CD4-positive, alpha-beta T cell treated with Interleukin-15 for 1 hour (primary cell): ENCODE measurements at regions not wholly inside any gene's neighbourhood (a gene's known extent, or its start where the extent isn't known, plus 50 kb on each side); places are given as distances from the start of the nearest gene placed in this dataset.

Experiments
- DNase-seq: peaks from one replicate; pipeline ENCODE4 v3.0.0-alpha.2; 2020

DNA sequence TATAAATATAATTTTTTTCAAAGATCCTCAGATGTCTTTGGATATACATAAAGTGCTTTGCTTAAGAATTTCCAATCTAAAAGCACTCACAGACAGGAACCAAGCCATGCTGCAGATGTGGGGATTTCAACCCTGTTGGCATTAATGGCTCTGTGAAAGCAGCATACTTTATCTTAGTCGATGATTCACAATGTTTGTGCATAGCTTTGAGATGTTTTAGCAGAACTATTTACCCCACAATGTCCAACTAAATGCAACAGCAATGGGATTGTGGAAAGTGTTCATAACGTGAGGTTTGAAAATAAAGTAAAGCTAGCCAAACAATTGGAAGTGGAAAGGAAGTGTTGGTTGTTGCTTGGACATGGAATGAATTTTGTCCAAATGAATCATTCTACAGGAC lies 371.4 kb downstream of the SOX2 start:
- no peak for DNase-seq

DNA sequence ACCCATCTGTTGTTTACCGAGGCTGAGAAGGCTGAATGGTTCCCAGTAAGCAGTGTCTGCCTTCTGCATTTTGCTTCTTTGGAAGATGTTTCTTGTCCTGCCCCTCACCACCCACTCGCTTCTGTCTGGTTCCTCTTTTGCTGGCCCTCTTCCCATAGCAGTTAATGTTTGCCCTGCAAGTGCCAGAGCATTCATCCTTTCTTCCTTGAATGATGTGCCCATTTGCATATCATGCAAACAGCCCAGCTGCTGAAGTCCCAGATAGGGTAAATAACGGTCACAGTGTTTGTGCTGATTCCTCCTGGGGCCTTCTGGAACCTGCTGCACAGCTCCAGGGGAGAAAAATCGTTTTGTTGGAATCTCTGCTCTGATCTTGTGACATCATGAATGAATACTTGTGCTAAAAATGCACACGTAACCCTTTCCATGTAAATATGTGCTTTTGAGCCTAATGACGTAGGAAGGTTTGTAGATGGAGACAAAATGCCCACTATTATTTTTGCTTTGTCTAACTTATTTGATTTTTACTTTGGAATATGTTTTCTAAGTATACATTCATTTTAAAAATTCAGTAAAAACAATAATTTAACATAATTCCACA lies 381.0 kb downstream of the SOX2 start:
- DNase-seq, result no peak

DNA sequence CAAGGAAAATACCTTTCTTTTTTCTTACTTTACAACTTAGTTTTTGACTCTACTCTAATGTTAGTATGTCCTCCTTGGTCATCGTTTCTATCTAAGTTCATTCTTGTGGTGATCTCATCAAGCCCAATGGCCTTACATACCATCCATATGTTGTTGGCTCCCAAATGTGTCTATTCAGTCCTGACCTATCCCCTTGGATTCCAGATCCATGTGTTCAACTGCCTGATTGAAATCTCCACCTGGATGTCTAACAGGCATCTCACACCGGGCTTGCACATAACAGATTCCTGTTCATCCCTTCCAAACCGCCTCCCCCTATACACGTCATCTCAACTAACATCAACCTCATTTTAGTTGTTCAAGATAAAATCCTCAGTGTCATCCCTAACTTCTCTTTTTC lies 382.6 kb downstream of the SOX2 start:
- DNase-seq, result no peak

DNA sequence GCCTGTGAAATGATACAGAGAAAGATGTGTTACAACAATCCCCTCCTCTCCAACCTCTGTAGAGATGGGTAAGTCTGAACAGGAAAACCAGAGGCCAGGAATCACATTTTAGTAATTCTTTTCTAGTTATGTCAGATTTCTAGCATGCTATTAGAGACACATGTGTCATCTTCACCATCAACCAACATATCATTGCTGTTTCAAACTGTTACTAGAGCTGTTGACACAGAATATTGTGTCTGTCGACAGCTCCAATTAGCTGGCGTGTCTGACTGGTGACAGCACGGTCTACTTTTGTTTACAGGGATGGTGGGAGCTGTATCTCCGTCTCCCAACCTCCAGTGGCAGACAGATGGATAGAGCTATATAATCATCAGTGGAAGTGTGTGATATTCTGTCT lies 393.2 kb downstream of the SOX2 start:
- no peak for DNase-seq

DNA sequence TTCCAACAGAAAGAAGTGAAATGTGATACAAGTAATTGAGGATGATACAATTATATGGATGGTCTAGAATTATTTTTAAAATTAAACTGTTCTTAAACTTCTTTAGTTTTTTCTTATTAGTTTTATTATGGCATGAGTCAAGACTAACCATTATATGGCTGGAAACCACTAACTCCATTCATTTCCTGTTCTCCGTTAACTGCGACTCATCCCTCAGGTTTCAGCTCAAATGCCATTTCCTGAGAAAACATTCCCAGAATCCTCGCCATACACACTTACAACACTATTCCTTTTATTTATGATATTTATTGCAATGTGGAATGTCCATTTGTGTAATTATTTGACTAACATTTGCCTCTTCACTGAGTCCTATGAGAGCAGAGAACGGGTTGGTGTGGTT lies 394.1 kb downstream of the SOX2 start:
- no peak for DNase-seq

DNA sequence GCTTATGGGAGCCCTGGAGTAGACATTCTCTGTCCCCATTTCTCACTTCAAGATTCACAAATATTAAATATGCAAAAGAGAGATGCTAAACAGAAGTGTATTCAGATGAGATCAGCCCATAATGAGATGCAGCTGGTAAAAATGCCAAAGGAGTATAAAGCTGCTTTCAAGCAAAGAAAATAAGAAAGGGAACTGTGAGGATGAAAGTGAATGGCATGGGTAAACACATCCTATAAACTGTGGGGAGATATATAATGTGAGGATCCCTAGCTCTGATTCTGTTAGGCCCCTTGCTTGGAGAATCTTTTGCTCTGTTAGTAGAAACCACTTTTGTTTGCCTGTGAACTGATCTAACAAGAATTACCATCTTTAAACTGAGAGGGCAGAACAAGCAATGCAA lies 396.6 kb downstream of the SOX2 start:
- DNase-seq, result no peak

DNA sequence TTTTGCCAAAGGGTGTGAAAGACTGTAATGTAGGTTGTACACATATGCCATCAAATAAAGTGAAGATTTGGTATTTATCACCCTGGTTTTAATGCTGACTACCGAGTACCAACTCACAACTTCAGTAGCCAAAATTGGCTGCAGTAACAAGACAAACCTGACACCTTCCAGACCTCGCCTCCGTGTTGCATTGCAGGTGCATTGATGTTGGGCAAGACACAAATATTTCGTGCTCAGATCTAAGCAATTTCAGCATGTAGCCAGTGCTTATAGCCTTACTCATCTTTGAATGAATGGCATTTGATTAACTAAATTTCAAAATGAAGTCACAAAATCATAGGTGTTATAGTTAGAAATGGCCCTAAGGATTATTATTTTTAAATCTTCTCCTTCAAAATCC lies 400.2 kb downstream of the SOX2 start:
- no peak for DNase-seq

DNA sequence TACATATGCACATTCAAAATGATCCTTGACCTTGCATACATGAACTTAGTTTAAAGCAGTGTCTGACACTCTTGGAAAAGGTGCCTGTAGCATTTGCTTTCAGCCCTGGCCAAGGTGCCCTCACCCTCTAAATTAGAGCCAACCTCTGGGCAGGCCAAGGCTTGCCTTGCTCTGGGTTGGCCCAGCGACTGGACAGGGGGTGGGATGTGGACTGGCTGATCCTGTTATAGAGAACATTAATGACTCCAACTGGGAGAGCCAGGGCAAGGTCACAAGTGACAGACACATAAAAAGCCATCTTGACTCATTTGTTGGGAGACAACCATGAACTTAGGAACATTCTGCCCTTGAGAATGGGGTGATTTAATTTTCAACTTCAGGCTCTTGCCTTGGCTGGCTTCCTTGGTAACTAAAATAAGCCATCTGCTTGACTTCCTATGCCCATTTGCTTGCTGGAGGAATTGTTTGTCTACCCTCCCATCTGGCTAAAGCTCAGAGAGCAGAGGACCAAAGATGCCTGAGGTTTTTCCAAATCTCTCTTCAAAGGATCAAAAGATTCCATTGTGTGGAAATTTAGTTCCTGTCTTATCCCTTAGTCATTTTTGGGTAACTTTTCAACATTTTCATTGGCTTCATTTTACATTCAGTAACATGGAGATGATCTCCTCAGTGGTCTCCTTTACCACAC lies 403.7 kb downstream of the SOX2 start:
- no peak for DNase-seq

DNA sequence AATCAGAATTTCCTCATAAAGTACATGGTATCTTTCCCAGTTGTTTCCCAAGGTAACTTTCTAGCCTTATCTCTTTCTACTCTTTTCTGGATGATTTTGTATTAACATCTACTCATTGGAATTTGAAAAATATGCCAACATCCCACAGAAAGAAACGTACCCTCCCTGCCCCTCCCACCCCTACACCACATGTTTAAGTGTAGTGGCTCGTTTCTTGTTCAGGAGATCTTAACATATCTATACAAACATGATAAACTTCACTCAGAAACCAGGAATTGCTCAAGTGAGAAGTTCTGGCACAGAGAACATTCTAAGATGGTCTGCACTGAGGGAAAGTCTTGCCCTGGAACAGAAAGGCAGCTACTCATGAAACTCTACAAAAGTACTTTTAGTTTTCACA lies 404.7 kb downstream of the SOX2 start:
- DNase-seq, result no peak

DNA sequence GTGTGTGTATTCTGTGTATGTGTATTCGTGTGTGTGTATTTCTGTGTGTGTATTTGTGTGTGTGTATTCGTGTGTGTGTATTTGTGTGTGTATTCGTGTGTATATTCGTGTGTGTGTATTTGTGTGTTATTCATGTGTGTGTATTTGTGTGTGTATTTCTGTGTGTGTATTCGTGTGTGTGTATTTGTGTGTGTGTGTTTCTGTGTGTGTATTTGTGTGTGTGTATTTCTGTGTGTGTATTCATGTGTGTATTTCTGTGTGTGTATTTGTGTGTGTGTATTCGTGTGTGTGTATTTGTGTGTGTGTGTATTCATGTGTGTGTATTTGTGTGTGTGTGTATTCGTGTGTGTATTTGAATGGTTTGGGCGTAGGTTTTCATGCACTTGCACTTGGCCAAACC lies 405.4 kb downstream of the SOX2 start:
- no peak for DNase-seq

DNA sequence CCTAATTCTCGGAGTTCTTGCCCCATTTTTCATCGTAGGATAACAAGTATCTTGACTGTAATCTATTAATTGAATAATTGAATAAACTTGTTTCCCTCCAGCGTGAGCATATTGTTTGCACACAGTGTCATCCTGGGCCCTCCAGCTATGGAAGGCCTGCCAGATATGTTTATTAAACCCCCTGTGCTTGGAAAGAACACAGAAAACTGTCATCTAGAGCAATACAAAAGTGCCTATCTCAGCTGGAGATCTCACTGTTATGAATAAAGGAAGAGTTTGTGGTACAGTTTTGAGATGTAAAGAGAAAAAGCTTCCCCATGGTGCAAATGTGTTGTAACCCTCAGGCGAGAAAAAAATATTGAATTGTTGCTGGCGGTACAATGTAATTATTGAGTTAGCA lies 405.9 kb downstream of the SOX2 start:
- DNase-seq, result no peak

DNA sequence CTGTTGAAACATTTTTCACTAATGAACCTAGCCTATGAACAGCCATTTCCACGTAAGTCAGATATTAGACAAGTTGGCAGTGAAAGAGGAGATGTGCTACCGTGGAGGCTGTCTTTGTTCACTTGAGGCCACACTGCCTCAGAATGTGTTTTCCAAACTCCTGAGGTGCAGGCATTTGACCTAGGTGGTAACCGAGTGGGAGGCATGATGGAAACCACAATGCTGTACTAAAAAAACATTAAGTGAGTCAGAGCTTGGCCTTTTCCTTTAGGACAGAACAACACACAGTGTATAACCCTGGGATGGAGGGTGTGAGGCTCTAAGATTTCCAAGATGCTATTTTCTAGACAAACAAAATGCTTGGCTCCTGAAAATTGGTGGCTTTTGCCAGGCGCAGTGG lies 406.3 kb downstream of the SOX2 start:
- no peak for DNase-seq

DNA sequence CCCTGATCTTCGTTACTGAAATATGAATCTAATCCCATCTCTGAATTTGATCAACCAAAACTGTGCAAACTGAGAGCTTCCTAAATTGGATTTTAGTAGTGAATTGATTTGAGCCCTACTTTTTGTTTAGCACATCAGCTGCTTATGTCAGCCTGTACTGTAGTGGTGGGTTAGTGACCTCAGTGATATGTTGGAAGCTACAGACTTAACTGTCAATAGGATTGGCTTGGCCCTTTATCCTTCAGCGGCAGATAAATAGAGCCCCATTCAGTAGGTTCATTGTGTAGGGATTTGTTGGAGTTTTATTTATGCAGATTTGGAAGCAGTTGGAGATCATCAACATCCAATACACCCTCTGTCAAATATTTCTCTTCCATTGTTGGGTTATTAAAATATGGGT lies 409.7 kb downstream of the SOX2 start:
- no peak for DNase-seq

DNA sequence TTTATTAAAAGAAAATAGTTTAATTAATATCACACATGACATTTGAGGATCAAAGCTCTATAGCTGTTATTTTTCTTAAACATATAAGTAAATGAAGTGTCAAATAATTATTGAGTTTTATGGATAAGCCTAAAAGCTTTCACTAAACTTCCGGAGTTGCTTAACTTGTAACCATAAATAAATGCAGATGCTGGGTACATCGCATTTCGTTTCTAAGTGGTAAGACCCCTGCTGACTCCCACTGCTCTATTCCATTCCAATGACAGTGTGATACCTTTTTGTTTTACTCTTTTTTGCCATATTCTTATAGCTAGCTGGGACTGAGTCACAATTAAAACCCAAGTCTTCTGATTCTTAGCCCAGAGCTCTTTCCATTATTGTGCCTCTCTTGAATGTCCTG lies 411.1 kb downstream of the SOX2 start:
- no peak for DNase-seq

DNA sequence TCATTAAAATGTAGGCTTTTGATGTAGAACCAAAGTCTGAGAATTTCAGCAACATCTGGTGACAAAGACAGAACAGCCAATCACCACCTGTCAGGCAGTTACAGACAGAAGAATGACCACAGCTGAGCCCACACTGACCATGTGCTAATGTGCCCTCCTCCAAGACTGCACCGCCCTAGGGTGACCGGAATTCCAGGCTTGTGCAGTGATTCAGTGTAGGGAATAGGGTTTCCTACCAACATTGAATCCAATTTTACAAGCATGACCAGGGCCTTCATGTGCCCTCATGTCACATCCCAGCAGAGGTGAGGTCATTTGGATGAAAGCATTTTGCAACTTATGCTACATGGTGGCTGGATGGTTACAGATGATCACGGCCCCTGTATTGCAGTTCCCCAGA lies 412.5 kb downstream of the SOX2 start:
- no peak for DNase-seq

DNA sequence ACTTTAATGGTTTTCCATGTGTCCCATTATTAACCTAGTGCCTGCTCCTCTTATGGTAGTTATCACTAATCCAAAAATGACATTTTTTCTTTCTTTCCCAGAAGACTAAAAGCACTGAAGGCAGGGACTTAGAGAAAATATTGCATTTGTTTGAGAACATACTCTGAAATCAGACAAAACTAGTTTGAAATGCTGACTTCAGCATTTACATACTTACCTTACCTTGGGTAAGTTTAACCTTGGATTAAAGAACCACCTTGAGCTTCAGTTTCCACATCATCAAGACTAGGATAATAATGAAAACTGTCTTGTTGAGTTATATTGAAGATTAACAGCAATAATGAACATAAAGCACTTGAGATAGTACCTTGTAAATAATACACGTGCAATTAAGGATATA lies 413.0 kb downstream of the SOX2 start:
- DNase-seq, result no peak

DNA sequence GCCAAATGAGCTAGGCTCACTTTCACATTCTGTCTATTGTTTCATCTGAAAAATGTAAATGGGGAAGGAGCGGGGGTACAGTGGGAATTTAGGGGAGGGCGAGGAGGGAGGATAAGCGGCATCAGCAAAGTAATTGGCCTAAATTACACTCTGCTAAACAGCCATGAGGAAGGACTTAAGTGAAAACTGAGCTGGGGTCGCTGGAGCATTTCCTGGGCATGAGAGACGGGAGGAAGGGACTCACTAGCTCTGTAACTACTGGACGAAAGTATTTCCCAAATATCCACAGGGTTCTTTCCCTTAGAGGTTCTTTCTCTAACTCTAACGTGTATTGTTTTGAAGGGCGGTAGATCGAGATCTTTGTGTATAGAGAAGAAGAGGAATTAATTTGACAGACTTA lies 418.0 kb downstream of the SOX2 start:
- no peak for DNase-seq

DNA sequence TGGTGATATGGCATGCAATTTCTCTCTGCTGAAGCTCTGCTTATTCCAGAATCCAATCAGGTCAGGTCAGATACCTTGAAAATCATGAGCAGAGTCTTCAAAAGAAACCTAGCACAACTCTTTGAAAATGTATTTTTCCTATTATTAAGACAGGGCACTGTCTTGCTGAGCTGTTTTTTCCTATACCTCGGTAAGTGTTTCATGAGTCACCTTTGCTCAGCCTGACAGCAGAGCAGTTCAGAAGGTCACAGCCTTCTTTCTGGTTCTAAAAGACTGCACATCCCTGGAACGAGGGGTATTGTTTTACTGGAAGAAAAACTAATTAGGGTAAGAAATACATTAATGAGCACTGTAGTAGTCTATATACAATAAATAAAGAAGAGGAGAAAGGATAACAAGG lies 422.0 kb downstream of the SOX2 start:
- no peak for DNase-seq

DNA sequence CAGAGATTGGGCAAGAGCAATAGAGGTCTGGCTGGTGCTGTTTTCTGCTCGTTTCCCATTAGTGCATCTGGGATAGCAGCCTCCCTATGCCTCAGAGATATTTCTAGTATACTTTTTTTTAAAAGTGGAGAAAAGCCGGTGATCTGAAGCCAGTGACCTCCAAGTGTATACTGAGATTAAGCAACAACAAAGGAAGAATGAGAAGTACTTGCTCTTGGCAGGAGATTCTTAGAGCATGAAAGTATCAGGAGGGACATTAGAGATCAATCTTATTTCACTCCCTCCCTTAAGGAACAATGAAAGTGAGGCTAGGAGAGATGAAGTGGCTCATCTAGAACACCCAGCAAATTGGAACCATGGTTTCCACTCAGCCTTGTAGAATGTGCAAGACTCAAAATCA lies 423.3 kb downstream of the SOX2 start:
- no peak for DNase-seq

DNA sequence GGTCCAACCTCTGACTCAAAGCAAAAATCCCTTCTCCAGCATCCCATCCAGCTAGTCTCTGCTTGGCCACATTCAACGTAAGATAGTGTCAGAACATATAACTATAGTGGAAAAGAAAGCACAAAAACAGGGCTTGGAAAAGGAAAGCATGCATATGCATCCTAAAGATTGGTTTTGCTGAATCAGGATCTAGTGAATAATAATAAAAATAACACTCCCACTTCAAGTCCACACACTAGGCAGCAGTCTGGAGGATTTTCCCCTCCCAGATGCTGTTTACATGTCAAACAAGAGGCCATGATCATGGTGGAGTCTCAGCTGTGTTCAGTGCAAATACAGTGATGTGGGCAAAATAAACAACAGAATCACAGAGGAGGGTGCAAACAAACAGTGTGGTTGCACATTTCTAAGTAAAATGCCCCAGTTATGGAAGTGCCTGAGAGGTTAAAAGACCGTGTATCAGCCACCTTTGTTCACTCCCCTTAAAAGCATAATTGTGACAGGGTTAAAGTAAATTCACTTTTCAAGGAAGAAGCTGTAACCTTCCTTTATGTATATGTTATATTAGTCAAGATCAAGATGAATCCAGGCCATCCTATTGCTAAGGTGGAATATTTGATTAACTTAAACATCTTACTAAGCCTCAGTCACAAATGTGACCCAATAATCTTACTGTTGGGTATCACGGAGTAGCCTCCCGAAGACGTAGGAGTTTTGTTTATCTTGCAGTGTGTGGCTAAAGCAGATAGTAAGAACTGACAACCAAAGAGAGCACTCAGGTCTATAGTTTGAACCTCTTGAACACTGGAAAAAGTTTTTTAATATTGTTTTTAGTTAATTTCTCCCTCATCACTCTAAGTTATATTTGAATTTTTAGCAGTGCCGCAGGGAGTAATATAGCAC lies 424.5 kb downstream of the SOX2 start:
- DNase-seq, result no peak

DNA sequence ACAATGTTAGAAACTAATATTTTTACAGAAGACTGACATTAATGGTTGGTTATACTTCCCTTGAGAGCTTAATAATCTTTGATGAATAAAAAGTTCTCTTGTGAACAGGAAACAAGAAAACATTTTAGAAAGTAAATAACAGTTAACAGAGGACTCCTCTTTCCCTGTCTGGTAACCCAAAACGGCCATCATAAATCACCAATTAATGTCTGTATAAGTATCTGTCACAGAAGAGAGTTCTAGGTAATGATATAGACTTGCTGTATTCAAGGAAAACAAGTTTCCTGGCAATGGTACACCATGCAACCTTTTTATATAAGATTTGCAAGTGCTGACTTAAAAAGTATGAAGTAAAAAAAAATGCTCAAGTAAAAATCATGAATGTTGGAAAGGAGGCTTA lies 426.7 kb downstream of the SOX2 start:
- DNase-seq, result no peak

DNA sequence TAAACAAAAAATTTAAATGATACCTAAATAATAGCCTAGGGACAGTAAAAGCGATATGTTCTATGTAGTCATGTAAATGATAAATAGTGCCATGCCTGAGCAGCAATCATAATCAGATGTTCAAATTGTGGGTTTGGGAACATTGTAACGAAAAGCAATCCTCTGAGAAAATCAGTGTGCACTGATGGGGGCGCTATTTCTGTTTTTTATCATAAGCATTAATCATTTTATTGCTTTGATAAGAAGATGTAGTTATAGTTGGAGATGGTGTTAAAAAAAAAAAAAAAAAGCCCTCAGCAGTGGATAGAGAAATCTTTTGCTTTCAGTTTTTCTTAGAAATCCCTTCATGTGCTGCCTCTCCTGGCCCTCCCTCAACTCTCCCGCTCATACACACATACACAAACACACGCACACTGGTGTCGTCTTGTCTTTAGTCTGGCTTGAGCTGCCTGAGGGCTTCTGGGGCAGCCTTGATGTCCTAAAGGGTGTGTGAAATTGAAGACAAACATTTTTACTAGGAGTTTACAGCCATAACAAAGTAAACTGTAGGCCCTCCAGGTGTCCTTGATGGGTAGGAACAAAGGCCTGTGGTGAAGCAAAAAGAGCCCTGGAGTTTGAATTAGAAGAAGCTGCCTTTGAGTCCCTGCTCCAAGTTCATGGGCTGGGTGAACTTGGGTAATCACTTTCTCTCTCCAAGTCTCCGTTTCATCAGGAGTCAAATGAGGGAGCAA lies 428.1 kb downstream of the SOX2 start:
- DNase-seq, result no peak

DNA sequence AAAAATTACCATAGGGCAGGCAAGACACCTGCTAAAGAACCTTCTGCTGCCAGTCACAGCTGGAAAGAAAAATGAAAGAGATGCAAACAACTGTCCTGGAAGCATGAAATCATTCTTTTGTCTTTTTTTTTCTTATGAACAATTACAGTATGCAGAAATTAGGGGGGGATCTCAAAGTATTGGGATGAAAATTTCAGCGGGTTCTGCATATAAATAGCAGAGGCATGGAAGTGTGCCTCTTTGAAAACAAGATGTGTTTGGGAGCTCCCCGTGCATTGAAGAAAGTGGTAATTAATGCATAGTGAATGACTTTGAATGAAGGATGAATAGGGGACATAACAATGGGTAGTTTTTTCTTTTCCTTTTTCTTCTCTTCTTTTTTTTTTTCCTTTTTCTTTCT lies 431.2 kb downstream of the SOX2 start:
- no peak for DNase-seq

DNA sequence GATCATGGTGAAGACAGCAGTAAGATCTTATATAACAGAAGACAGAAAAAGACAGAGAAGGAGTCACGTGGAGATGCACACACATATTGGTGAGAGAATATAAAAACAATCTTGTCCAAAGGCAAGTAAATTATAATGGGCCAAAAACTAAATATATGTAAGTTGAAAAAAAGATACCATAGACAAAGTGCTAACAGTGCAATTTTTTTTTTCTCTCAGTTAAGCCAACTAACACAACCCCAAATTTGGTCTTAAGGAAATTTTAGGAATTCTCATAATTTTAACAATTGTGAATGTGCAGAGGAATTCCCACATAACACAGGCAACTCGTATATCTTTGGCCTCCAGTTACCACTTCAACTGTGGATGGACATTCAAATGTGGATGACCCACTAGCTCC lies 432.2 kb downstream of the SOX2 start:
- no peak for DNase-seq
